Neuronal stem cell (in vitro differentiated cells): ENCODE measurements at regions not wholly inside any gene's neighbourhood (a gene's known extent, or its start where the extent isn't known, plus 50 kb on each side); places are given as distances from the start of the nearest gene placed in this dataset.

Experiments
- DNase-seq: peaks from one replicate; pipeline ENCODE4 v3.0.0-alpha.2; 2013; ENCODE audit warnings: low spot score
- H2AFZ ChIP-seq: one replicate; pipeline ENCODE4 v1.6.1; 2013; ENCODE audit warnings: mild to moderate bottlenecking, low read length, inconsistent platforms
- H2AK5ac ChIP-seq: 2 replicates; pipeline ENCODE4 v1.6.1; 2013; ENCODE audit warnings: low read depth, mild to moderate bottlenecking, inconsistent platforms, low read length, moderate library complexity, mixed read lengths
- H2BK120ac ChIP-seq: 2 replicates; pipeline ENCODE4 v1.6.1; 2013; ENCODE audit warnings: low read depth, mild to moderate bottlenecking, inconsistent platforms, low read length, moderate library complexity, mixed read lengths
- H2BK12ac ChIP-seq: one replicate; pipeline ENCODE4 v1.6.1; 2013; ENCODE audit warnings: low read length, inconsistent platforms
- H2BK15ac ChIP-seq: 2 replicates; pipeline ENCODE4 v1.6.1; 2013; ENCODE audit warnings: mild to moderate bottlenecking, low read length, inconsistent platforms, mixed read lengths
- H2BK5ac ChIP-seq: one replicate; pipeline ENCODE4 v1.6.1; 2013; ENCODE audit warnings: inconsistent platforms, mild to moderate bottlenecking, low read length, moderate library complexity
- H3K14ac ChIP-seq: one replicate; pipeline ENCODE4 v1.6.1; 2013; ENCODE audit warnings: low read length, inconsistent platforms
- H3K18ac ChIP-seq: 2 replicates; pipeline ENCODE4 v1.6.1; 2013; ENCODE audit warnings: low read length, inconsistent platforms
- H3K23ac ChIP-seq: 2 replicates; pipeline ENCODE4 v1.6.1; 2013; ENCODE audit warnings: low read depth, mild to moderate bottlenecking, mixed read lengths, low read length, inconsistent platforms; ENCODE audit not compliant: poor library complexity
- H3K27ac ChIP-seq: replicated peaks from 3 replicates; pipeline ENCODE4 v1.5.1; 2013; ENCODE audit warnings: low read length, inconsistent platforms
- H3K27me3 ChIP-seq, 3 experiments: 2 replicates each; pipeline ENCODE4 v1.6.1; 2013; ENCODE audit warnings: low read length in 3 of 3, mild to moderate bottlenecking in 2 of 3, inconsistent platforms in 1 of 3, low read depth in 1 of 3, mixed read lengths in 1 of 3, moderate library complexity in 1 of 3; ENCODE audit not compliant: control insufficient read depth in 3 of 3, insufficient read depth in 3 of 3
- H3K36me3 ChIP-seq, 2 donors: replicated peaks in 1 of 2; 2 replicates each; pipeline ENCODE4 v1.6.1; 2013; ENCODE audit warnings: low read length in 2 of 2; ENCODE audit not compliant: control insufficient read depth in 2 of 2, insufficient read depth in 2 of 2
- H3K4ac ChIP-seq: 2 replicates; pipeline ENCODE4 v1.6.1; 2013; ENCODE audit warnings: inconsistent platforms, mild to moderate bottlenecking, low read length, moderate library complexity
- H3K4me1 ChIP-seq, 2 donors: 1 replicate in 1 of 2; 2 replicates in 1 of 2; pipeline ENCODE4 v1.6.1; 2013; ENCODE audit warnings: low read length in 2 of 2, low read depth in 1 of 2; ENCODE audit not compliant: control insufficient read depth in 2 of 2, insufficient read depth in 1 of 2
- H3K4me2 ChIP-seq: one replicate; pipeline ENCODE4 v1.6.1; 2013; ENCODE audit warnings: mild to moderate bottlenecking, low read length, inconsistent platforms; ENCODE audit not compliant: insufficient read depth, poor library complexity, severe bottlenecking
- H3K4me3 ChIP-seq, 2 donors: 2 replicates each; pipeline ENCODE4 v1.5.1; 2013; ENCODE audit warnings: low read length in 2 of 2, mild to moderate bottlenecking in 2 of 2, inconsistent platforms in 1 of 2, moderate library complexity in 1 of 2
- H3K79me1 ChIP-seq: one replicate; pipeline ENCODE4 v1.6.1; 2013; ENCODE audit warnings: low read depth, mild to moderate bottlenecking, inconsistent platforms, low read length, moderate library complexity
- H3K9ac ChIP-seq: one replicate; pipeline ENCODE4 v1.6.1; 2013; ENCODE audit warnings: mild to moderate bottlenecking, low read depth, low read length, inconsistent platforms; ENCODE audit not compliant: poor library complexity
- H3K9me3 ChIP-seq, 2 donors: replicated peaks in 1 of 2; 2 replicates each; pipeline versions ENCODE3 to v1.6.1; 2013; ENCODE audit warnings: low read length in 2 of 2, mild to moderate bottlenecking in 2 of 2, inconsistent platforms in 1 of 2, low read depth in 1 of 2, mixed read lengths in 1 of 2, moderate library complexity in 1 of 2; ENCODE audit not compliant: control insufficient read depth in 2 of 2, insufficient read depth in 1 of 2
- H4K8ac ChIP-seq: one replicate; pipeline ENCODE4 v1.6.1; 2013; ENCODE audit warnings: low read depth, mild to moderate bottlenecking, inconsistent platforms, low read length, moderate library complexity
- H4K91ac ChIP-seq: one replicate; pipeline ENCODE4 v1.6.1; 2013; ENCODE audit warnings: low read length, low read depth, mild to moderate bottlenecking, inconsistent platforms; ENCODE audit not compliant: poor library complexity
- WGBS, 2 donors: extraction: QIAGEN DNeasy Blood & Tissue Kit; methylation state at CpG; one replicate each; pipeline ENCODE4 v1.1.7; 2013; ENCODE audit warnings: missing lambda C conversion rate in 2 of 2, mixed read lengths in 1 of 2; ENCODE audit not compliant: insufficient read length in 2 of 2, insufficient replicate concordance in 1 of 2; ENCODE audit errors: extremely low coverage in 2 of 2; 5-methylcytosine and 5-hydroxymethylcytosine counted together

DNA sequence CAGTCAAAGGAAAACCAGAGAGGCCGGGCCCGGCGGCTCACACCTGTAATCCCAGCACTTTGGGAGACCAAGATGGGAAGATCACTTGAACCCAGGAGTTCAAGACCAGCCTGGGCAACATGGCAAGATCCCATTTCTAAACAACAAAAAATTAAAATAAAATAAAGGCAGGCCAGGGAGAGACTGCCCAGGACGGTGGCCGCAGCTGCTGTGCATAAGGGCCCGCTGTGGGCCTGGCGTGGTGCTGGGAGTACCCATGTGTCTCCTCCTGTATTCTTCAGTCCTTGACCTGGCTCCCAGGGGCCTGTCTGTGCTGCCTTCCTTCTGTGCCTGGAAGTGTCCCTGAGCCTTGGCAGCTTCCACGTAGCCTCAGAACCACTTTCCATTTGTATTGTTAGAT lies 56.8 kb upstream of the CNOT6 start:
- no peak overlapping the region for H3K4me2 ChIP-seq
- H2BK5ac ChIP-seq: no peak overlapping the region
- H3K36me3 ChIP-seq: no peaks in the 10 kb centered on the region
- H4K8ac ChIP-seq: no peak overlapping the region
- H3K23ac ChIP-seq: no peak overlapping the region
- H2BK15ac ChIP-seq: no peak overlapping the region
- H3K27me3 ChIP-seq: peaks cover 0 to 8% (median 0%) of the 10 kb centered on the region in 3 experiments
- no peak overlapping the region for H3K4ac ChIP-seq
- H2BK120ac ChIP-seq: no peak overlapping the region
- no peaks in the 10 kb centered on the region for H3K79me1 ChIP-seq
- H3K18ac ChIP-seq: no peak overlapping the region
- no peak overlapping the region for H2BK12ac ChIP-seq
- no peak overlapping the region for H3K9ac ChIP-seq
- H3K14ac ChIP-seq: no peak overlapping the region
- H2AK5ac ChIP-seq: no peak overlapping the region
- WGBS, 2 donors: no CpG with 5 or more reads among the region's 8 CpGs
- H4K91ac ChIP-seq: no peak overlapping the region
- H3K27ac ChIP-seq: no peak overlapping the region
- peaks cover 0 to under 1% of the 10 kb centered on the region in 2 donors for H3K9me3 ChIP-seq
- peaks cover 0 to 3% of the 10 kb centered on the region in 2 donors for H3K4me1 ChIP-seq
- DNase-seq: no peak
- H3K4me3 ChIP-seq: no peak overlapping the region
- H2AFZ ChIP-seq: no peak overlapping the region

GRCh38 chr5:180438785-180439780 lies 55.1 kb upstream of the CNOT6 start:
- H2AK5ac ChIP-seq: peak overlapping the region; percentile 35
- WGBS, 2 donors: no CpG with 5 or more reads among the region's 26 CpGs
- H3K4ac ChIP-seq: no peak overlapping the region
- H3K23ac ChIP-seq: no peak overlapping the region
- peak overlapping the region; percentile 28 for H3K18ac ChIP-seq
- DNase-seq: no peak
- no peak overlapping the region for H2BK15ac ChIP-seq
- no peak overlapping the region for H4K91ac ChIP-seq
- no peak overlapping the region for H2AFZ ChIP-seq
- no peak overlapping the region for H3K9ac ChIP-seq
- H3K4me1 ChIP-seq: peaks cover 0 to 3% of the 10 kb centered on the region in 2 donors
- H3K27me3 ChIP-seq: peaks cover 0 to 8% (median 0%) of the 10 kb centered on the region in 3 experiments
- H2BK120ac ChIP-seq: no peak overlapping the region
- peaks cover 0 to 2% of the 10 kb centered on the region in 2 donors for H3K9me3 ChIP-seq
- H4K8ac ChIP-seq: no peak overlapping the region
- no peaks in the 10 kb centered on the region for H3K36me3 ChIP-seq
- H3K27ac ChIP-seq: no peak overlapping the region
- no peak overlapping the region for H2BK12ac ChIP-seq
- H3K4me3 ChIP-seq: no peak overlapping the region
- H3K4me2 ChIP-seq: no peak overlapping the region
- no peak overlapping the region for H2BK5ac ChIP-seq
- H3K14ac ChIP-seq: no peak overlapping the region
- no peaks in the 10 kb centered on the region for H3K79me1 ChIP-seq

- peaks cover 0 to 3% of the 10 kb centered on the region in 2 donors for H3K4me1 ChIP-seq
Observed at GRCh38 chr5:180439911-180440769, 54.0 kb upstream of the CNOT6 start.

More at GRCh38 chr5:180439911-180440769, 54.0 kb upstream of the CNOT6 start:
- Histone ChIP-seq H3K36me3 (no peaks in the 10 kb centered on the region), H2BK15ac (no peak overlapping the region), H2AK5ac (no peak overlapping the region), H3K4me2 (no peak overlapping the region), H3K79me1 (no peaks in the 10 kb centered on the region), H4K8ac (no peak overlapping the region), H4K91ac (no peak overlapping the region), H3K9me3 (peaks cover 0 to 2% of the 10 kb centered on the region in 2 donors), H3K4ac (no peak overlapping the region), H3K14ac (no peak overlapping the region), H2BK12ac (no peak overlapping the region), H2AFZ (peak overlapping the region; percentile 29), H3K18ac (no peak overlapping the region), H2BK120ac (no peak overlapping the region), H2BK5ac (no peak overlapping the region), H3K4me3 (no peak overlapping the region), H3K27me3 (peaks cover 0 to 8% (median 0%) of the 10 kb centered on the region in 3 experiments), H3K9ac (no peak overlapping the region), H3K23ac (no peak overlapping the region), H3K27ac (no peak overlapping the region)
- peak; percentile 5 for DNase-seq
- no CpG with 5 or more reads among the region's 17 CpGs for WGBS, 2 donors
